Stimulated activated naive CD8-positive, alpha-beta T cell treated with anti-CD3 and anti-CD28 coated beads, Interleukin-15, amount 100 ng/mL, for 72 hours (primary cell): ENCODE measurements at regions not wholly inside any gene's neighbourhood (a gene's known extent, or its start where the extent isn't known, plus 50 kb on each side); places are given as distances from the start of the nearest gene placed in this dataset.

Experiments
- ATAC-seq: fragments of 150-1000 bp; cut with Tn5 transposase; 2 replicates; pipeline ENCODE4 v1.10.0; 2021; ENCODE audit warnings: mild to moderate bottlenecking, moderate library complexity
- DNase-seq, 2 donors: peaks; one replicate each; pipeline ENCODE4 v3.0.0; 2021 to 2022
- H3K27ac Mint-ChIP-seq, 2 donors: one replicate each; pipeline ENCODE4 v1.8.0; 2022; ENCODE audit warnings: mild to moderate bottlenecking in 2 of 2, mixed read lengths in 2 of 2, moderate library complexity in 2 of 2
- H3K27me3 Mint-ChIP-seq: one replicate; pipeline ENCODE4 v1.8.0; 2022; ENCODE audit warnings: mixed read lengths
- H3K4me1 Mint-ChIP-seq: one replicate; pipeline ENCODE4 v1.8.0; 2022; ENCODE audit warnings: mild to moderate bottlenecking, mixed read lengths
- H3K4me3 Mint-ChIP-seq, 2 donors: one replicate each; pipeline ENCODE4 v1.8.0; 2022; ENCODE audit warnings: mild to moderate bottlenecking in 2 of 2, mixed read lengths in 2 of 2, moderate library complexity in 1 of 2
- H3K9me3 Mint-ChIP-seq, 2 donors: one replicate each; pipeline ENCODE4 v1.8.0; 2022; ENCODE audit warnings: mixed read lengths in 2 of 2

DNA sequence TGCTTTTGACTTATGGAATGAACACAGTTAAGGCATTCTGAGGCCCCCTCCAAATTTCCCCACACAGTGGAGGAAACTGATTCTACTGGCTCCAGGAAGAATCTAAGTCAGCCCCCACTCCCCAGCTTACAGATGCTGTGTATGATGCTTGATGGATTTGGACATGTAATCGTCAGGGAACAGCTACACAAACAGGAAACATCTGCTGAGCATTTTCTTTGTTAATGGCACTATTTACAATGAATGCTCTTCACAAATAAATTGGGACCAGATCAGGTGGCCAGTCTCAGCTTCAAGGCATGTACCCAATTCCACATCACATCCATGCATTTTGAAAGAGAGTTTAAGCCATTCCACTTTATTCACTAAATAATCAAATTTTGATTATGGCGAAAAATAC, 562.3 kb downstream of the SOX11 start:
- H3K27me3 Mint-ChIP-seq = no peaks in the 10 kb centered on the region
- ATAC-seq (no peak), DNase-seq (no peak)
- no peak overlapping the region for H3K4me3 Mint-ChIP-seq
- H3K4me1 Mint-ChIP-seq = no peaks in the 10 kb centered on the region
- no peaks in the 10 kb centered on the region for H3K9me3 Mint-ChIP-seq
- H3K27ac Mint-ChIP-seq = no peak overlapping the region

DNA sequence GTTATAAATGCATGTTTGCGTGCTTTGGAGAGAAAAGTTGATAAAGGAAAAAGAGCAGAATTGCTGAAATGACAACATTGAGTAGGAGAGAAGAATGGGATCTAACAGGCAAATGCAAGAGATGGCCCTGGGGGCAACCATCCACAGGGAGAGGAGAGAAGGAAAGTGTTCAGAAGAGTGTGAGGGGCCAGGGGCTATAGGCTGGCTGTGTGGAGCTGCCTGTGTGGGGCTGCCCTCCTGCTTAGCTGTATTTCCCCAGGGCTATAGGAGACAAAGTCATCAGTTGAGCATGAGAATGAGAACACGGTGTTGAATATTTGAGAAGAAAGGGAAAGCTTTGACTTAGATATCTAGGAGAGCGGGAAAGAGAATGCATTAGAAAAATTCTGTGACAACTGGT, 572.0 kb downstream of the SOX11 start:
- Mint-ChIP-seq H3K9me3 (peaks cover 0 to 5% of the 10 kb centered on the region in 2 donors), H3K27ac (no peak overlapping the region), H3K4me1 (no peaks in the 10 kb centered on the region), H3K27me3 (no peaks in the 10 kb centered on the region), H3K4me3 (no peak overlapping the region)
- DNase-seq (no peak), ATAC-seq (no peak)

DNA sequence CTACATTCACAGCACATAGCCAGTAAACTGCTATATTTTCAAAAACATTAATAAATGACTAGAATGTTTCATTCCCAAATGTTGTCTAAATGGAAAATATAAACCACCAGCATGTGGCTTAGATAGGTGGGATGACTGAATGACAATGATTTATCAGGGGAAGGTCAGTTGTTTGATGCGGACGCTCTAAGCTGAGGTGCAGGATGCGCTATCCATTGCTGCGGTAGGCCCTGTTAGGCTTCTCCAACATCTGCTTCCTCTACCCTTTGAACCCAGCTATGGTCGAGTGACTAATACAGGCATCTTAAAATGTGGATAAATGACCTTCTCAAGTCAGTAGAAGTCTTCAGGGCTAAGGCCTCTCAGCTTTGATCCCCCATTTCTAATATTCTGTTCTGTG, 584.2 kb downstream of the CMPK2 start:
- no peak for ATAC-seq
- H3K4me3 Mint-ChIP-seq = no peak overlapping the region
- no peaks in the 10 kb centered on the region for H3K27me3 Mint-ChIP-seq
- H3K27ac Mint-ChIP-seq = no peak overlapping the region
- no peak for DNase-seq
- no peaks in the 10 kb centered on the region for H3K4me1 Mint-ChIP-seq
- no peaks in the 10 kb centered on the region for H3K9me3 Mint-ChIP-seq

DNA sequence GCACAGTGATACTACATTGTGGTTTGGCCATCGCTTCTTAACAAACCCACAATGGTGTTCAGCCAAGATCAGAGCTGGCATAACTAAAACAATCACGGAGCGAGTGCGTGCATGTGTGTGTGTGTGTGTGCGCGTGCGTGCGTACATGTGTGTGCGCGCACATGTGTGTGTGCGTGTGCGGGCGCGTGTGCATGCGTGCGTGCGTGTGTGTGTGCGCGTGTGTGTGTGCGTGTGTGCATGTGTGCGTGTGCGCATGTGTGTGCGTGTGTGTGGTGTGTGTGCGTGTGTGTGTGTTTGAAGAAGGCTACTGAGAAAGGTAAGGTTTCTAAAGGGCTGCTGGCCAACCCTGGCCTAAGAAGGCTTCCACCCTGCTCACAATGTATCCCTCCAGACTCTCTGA, 582.4 kb downstream of the CMPK2 start:
- H3K4me1 Mint-ChIP-seq = no peaks in the 10 kb centered on the region
- no peaks in the 10 kb centered on the region for H3K27me3 Mint-ChIP-seq
- ATAC-seq = no peak
- no peak for DNase-seq
- H3K9me3 Mint-ChIP-seq = no peaks in the 10 kb centered on the region
- H3K27ac Mint-ChIP-seq = no peak overlapping the region
- no peak overlapping the region for H3K4me3 Mint-ChIP-seq

DNA sequence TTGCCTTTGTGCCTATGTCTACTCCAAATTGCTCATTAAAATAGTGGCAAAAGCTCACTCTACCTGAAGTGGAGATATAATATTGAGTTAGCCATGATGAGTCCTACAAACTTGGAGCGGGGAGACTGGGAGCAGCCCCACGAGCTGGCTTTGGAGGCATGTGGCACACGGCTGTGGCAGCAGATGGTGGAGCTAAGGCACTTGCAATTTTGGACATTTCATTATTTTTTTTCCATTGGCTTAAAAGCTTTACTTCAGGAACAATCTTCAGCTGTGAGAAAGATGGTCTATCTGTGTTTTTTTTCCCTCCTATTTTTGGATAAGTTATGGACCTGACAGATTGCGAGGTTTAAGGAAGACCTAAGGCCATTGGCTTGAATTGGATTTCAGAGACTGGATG, 578.3 kb downstream of the CMPK2 start:
- ATAC-seq = no peak
- Mint-ChIP-seq H3K4me1 (no peaks in the 10 kb centered on the region), H3K9me3 (peaks cover 13 to 14% of the 10 kb centered on the region in 2 donors), H3K4me3 (no peak overlapping the region), H3K27ac (no peak overlapping the region), H3K27me3 (no peaks in the 10 kb centered on the region)
- no peak for DNase-seq

DNA sequence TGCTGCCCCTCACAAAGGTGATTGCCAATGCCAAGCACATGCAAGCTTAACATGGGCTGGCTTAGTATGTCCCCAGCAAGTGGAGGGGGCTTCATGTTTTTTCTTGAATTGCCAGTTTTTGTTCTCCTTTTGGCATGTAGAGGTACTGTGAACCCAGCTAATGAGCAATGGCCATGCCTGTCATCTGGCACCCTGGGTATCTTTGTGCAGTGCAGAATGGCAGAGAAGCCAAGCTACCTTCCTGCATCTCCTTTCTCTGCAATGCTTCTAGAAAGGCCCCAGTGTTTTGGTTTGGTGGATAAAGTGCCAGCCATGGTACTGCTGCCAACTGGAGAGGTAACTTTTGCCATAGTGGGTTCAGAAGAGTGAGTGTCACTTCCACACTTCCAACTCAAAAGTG, 576.9 kb downstream of the CMPK2 start:
- Mint-ChIP-seq H3K27ac (no peak overlapping the region), H3K27me3 (no peaks in the 10 kb centered on the region), H3K9me3 (peaks cover 19 to 27% of the 10 kb centered on the region in 2 donors), H3K4me1 (no peaks in the 10 kb centered on the region), H3K4me3 (no peak overlapping the region)
- DNase-seq (no peak), ATAC-seq (no peak)

DNA sequence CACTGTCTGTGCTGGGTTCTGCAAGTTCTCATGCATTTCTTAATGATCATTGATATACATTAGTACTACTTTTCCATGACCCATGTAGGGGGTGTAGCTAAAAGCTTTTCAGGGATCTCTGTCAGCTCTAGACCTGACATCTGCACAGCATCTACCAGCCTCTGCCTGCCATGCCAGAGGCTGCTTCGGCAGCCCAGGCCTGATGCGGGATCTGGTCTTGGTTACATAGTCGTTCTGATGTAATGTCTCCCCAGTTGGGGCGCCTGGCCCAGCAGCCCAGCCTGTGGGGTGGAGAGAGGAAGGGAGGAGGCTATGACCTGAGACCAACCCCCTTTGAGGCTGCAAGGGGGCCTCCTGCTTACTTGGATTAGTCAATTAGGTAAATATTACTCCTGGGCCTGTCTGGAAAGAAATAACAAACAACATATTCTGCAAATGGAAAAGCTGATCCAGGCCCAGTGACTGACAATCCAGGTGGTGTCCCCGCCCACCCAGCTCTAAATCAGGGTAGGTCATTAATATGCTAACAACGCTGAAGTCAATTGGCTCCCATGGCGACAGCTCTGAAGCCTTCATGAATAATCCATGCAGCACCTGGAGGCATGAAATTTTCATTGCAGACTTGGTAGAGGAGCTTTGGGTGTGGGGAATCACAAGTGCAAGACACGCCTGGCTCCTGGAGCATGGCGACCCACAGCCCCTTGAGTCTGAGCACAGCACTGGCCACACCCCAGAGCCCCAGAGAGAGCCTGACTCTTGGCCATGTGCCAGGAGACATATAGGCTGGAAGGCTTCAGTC, 575.3 kb downstream of the CMPK2 start:
- Mint-ChIP-seq H3K9me3 (peaks cover 19 to 33% of the 10 kb centered on the region in 2 donors), H3K4me3 (no peak overlapping the region), H3K27me3 (no peaks in the 10 kb centered on the region), H3K4me1 (no peaks in the 10 kb centered on the region), H3K27ac (no peak overlapping the region)
- no peak for ATAC-seq
- no peak for DNase-seq

DNA sequence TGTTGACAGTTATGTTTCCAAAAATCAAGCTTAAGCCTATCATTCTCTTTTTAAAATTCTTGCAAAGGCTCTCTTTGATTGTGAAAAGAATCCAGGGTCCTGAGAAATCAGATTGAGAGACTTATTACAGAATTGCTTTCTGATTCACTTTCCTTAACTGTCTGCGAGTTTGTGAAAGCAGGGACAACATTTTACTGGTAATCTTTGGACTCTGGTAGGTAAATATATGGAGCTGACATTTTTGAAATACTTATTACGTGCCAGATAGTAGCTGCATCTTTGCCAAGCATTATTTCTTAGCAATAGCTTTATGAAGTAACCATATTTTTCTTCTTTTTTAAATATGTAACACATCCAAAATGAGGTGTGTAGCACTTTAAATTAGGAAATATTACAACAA, 570.9 kb downstream of the CMPK2 start:
- Mint-ChIP-seq H3K27me3 (no peaks in the 10 kb centered on the region), H3K4me3 (no peak overlapping the region), H3K9me3 (peaks cover 19 to 32% of the 10 kb centered on the region in 2 donors), H3K27ac (peak overlapping the region in 1 of 2 donors; percentile 36), H3K4me1 (no peaks in the 10 kb centered on the region)
- DNase-seq (no peak), ATAC-seq (no peak)

DNA sequence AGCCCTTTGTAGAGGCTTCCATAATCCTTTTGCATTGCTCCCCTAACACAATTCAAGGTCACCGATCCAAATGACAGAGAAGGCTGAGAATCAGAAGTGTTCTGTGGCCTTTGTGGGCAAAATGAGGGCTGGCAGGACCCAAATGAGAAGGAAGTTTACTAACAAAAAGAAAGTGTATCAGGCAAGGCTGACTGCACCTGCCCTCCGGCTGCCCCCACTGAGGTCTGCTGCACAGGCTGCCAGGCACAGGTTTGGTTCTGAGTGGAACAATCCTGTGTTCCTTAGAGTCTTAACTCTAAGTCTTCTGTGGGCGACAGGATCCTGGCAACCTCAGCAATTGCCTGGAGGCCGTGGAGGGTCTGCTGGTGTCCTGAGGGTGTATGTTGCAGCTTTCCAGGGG, 568.5 kb downstream of the CMPK2 start:
- DNase-seq = no peak
- Mint-ChIP-seq H3K4me3 (no peak overlapping the region), H3K9me3 (peaks cover 7 to 27% of the 10 kb centered on the region in 2 donors), H3K4me1 (no peaks in the 10 kb centered on the region), H3K27ac (no peak overlapping the region), H3K27me3 (no peaks in the 10 kb centered on the region)
- no peak for ATAC-seq

DNA sequence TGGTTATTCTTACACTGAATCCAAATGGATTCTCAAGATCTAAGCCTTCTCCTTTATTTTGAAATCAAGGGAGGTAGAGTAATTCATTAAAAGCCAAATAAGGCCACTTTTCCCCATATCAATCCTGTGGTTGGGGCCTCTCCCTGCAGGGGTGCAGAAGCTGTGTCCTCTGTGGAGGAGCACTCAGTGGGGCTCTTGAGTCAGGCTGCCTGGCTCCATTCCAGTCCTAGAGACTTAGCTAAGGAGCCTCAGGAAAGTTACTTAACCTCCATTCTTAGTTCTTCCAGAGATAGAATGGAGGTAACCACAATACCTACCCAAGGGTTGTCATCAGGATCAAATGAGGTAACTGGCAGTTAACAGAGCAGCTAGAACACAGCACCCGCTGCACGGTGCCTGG, 564.3 kb downstream of the CMPK2 start:
- H3K27ac Mint-ChIP-seq = no peak overlapping the region
- DNase-seq = no peak
- no peaks in the 10 kb centered on the region for H3K4me1 Mint-ChIP-seq
- H3K4me3 Mint-ChIP-seq = no peak overlapping the region
- H3K27me3 Mint-ChIP-seq = no peaks in the 10 kb centered on the region
- peaks cover 3 to 5% of the 10 kb centered on the region in 2 donors for H3K9me3 Mint-ChIP-seq
- ATAC-seq = no peak

DNA sequence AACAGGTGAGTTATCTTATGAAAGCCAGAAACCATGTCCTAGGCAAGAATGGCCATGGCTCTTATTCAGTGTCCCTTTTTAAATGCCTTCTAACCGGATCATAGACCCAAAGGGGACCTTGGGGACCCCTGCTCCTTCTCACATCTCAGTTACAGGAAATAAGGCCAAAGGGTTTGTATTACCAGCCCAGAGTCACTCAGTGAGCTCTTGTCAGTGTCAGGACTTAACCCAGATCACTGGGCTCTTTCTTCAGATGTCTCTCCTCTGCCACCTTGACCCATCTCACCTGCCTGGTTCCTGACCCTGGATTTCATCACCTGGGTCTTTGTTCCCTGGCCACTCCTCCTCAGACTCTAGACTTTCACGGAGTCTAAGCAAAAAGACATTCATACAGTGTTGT, 556.7 kb downstream of the CMPK2 start:
- Mint-ChIP-seq H3K9me3 (peaks cover 0 to 3% of the 10 kb centered on the region in 2 donors), H3K4me3 (no peak overlapping the region), H3K27ac (no peak overlapping the region), H3K4me1 (no peaks in the 10 kb centered on the region), H3K27me3 (no peaks in the 10 kb centered on the region)
- ATAC-seq (no peak), DNase-seq (no peak)

DNA sequence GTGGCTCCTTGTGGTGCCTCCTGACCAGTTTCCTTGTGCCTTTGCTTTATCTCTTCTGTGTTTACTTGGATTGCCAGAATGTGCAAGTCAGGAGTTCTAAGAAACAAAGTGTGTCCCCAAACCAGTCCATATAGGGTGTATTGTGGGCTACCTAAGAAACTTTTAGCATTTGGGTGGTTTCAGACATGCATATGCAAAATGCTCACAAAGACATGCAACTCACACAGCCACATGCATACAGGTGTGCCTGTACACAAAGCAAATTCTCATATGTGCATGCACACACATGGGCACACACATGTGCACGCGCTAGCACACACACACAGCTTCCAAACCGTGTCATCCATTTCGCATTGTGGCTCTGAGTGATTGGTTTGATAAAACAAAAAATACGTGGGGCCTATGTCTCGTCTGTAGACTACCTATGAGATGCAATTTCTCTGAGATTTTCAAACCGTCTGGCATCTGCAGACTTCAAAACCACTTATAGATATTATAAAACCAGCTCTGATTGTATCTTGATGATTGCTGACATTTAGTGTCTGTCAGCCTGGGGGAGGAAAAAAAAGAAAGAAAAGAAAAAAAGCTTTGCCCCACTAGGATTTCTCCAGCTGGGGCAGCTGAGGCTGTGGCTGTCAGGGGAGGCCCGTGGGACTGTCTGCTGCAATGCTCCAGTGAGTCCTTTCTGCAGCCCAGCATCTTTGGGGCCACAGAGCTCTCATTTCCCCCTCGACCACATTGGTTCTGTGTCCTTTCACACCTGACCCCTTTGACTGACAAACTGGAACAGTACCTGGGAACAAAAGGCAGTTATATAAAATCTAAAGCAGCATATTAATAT, 556.1 kb downstream of the CMPK2 start:
- H3K9me3 Mint-ChIP-seq = peaks cover 0 to 3% of the 10 kb centered on the region in 2 donors
- no peak overlapping the region for H3K27ac Mint-ChIP-seq
- no peaks in the 10 kb centered on the region for H3K4me1 Mint-ChIP-seq
- DNase-seq = no peak
- no peaks in the 10 kb centered on the region for H3K27me3 Mint-ChIP-seq
- ATAC-seq = no peak
- no peak overlapping the region for H3K4me3 Mint-ChIP-seq

DNA sequence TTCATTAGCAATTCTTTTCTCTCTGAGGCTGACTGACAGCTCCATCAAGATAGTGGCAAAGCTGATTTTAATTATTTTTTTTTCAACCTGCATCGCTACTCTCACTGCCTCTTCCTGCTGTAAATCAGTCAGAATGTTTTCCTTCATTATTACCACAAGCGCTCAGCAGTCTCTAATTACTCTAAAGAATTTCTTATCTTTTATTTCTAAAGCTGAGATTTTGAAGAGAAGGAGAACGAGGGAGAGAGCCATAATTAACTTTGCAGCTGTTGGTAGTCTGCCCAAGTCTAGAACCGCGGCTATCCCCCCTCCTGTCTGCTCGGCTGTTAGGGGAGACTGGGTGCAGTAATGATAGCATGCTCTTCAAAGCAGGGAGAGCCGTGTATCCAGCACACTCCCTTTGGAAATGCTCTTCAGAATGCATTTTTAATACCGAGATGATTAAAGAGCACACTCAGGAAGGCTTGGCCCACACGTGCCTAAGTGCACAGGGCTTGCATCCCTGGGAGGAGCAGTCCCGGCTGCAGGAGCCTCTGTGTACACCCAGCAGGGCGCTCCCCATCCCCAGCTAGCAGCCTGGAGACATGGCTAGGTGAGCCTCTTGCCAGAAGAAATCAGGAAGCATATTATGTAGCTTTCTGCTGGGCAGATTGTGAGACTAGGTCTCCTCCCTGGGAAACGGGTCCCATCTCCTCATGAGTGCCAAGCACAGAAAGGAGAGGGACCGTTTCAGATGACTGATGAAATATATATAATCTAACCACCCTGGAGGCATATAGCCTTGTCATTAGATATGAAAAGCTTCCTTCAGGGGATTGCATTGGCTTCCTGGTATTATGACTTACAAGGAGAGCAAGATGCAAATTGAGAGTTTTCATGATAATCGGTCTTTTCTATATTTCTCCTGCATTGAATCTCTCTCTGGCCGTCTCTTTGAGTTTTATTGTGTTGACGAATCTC, 555.2 kb downstream of the CMPK2 start:
- no peaks in the 10 kb centered on the region for H3K4me1 Mint-ChIP-seq
- H3K27ac Mint-ChIP-seq = no peak overlapping the region
- H3K27me3 Mint-ChIP-seq = no peaks in the 10 kb centered on the region
- H3K4me3 Mint-ChIP-seq = no peak overlapping the region
- H3K9me3 Mint-ChIP-seq = peaks cover 0 to 3% of the 10 kb centered on the region in 2 donors
- ATAC-seq (no peak), DNase-seq (no peak)

DNA sequence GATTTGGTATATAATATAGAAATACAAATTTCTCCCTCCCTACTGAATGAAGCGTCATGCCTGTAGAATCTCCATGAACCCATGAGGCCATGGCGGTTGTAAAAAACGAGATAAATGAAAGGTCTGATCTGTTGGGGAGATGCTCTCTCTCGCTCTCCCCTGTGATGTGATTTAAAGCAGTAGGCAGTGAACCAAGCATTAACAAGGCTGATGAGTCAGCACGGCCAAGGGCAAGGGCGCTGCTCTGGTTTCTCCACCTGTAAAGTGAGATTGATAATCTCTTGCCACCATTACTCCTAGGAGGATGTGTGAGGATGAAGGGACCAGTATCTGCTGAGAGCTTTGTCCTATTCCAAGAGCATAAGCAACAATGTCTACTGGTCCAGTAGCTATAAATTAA, 553.3 kb downstream of the CMPK2 start:
- DNase-seq = no peak
- Mint-ChIP-seq H3K4me1 (no peaks in the 10 kb centered on the region), H3K27ac (no peak overlapping the region), H3K4me3 (no peak overlapping the region), H3K9me3 (no peaks in the 10 kb centered on the region), H3K27me3 (no peaks in the 10 kb centered on the region)
- no peak for ATAC-seq

DNA sequence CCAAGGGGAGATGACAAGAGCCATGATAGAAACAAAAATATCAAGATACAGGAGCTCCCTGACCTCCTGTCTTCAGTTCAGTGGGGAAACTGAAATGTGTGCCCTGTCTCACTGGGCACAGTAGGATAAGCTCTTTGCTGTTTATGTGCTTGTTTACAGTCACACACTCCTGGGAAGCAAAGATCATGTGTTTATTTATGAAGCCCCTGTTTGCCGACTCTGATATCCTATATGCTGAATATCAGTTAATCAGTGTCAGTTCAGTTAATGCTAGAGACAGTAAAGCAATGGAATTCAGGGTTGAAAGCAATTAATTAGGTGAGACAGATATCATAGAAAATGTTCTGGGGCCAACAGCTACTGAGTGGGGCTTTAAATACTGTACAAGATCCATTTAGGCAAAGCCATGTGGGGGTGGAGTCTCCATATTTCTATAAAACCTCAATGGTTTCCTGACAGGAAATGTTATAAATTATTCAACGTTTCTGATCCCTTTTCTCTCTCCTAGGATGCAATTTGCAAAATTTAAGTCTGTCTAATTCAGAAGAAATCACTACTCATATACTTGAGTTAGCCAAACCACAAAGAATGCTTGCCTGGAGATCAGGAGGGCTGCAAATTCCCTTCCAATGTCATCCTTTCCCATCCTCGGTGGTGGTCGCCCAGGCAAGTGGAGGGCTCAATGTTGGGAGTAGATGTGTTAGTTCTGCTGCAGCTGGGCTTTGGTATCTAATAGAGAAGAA, 551.3 kb downstream of the CMPK2 start:
- DNase-seq = no peak
- Mint-ChIP-seq H3K4me1 (no peaks in the 10 kb centered on the region), H3K9me3 (peaks cover 0 to 3% of the 10 kb centered on the region in 2 donors), H3K27ac (no peak overlapping the region), H3K27me3 (no peaks in the 10 kb centered on the region), H3K4me3 (no peak overlapping the region)
- no peak for ATAC-seq
